GM21737 (cell line): ENCODE measurements at regions not wholly inside any gene's neighbourhood (a gene's known extent, or its start where the extent isn't known, plus 50 kb on each side); places are given as distances from the start of the nearest gene placed in this dataset.
"Not testable (repeated sequence)": the region's sequence is repeated elsewhere in the genome, so short reads cannot be mapped to it uniquely, and the experiment has no call there.

Source experiments
- ATAC-seq: cut with Tn5 transposase; IDR thresholded peaks from one replicate; pipeline ENCODE4 v1.9.1; 2021; ENCODE audit warnings: mild to moderate bottlenecking, moderate library complexity; ENCODE audit not compliant: unreplicated experiment

DNA sequence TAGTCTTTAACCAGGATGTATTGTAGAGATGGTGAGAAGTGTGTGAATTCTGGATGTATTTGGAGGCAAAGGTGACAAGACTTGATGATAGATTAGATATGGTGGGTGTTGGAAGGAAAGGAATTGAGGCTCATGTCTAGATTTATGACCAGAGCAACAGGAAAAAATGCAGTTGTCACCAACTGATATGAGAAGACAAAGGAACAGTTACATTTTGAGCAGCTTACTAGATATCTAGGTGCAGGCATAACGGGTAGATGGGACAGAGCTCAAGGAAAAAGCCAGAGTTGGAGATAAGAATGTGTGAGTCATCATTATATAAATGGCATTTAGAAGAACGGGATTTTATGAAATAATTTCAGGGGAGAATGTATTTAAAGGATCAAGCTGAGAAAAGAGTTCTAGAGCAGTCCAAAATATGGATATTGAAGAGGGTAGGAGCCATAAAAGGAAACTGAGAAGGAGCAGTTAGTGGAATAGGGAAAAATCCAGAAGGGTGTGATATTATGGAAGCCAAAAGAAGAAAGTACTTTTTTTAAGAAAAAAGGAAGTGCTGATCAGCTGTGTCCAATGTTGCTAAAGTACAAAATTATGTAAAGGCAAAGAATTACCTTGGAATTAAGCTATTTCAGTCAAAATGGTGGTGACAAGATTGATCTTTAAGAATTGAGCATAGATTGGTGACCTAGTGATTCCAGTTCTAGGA is 262.5 kb downstream of the CGGBP1 start:
- no peak for ATAC-seq

DNA sequence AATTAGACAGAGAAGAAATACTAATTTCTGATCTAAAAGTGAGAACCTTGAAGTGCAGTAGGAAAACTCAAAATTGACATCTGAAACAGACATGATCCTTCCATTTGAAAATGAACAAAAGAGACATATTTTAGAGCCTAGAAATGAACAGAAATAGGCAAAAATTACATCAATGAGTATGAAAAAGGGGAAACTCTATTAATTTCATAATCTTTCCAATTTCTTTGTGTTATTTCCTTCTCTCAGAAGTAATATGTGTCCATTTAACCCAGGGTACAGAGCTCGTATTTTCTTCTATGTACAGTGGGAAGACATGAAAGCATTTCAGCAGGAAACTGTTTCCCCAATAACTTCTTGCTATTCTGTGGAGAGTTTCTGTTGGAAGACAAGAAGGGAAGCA is 263.1 kb downstream of the CGGBP1 start:
- ATAC-seq = no peak

- ATAC-seq = no peak
Measured at GRCh38 chr3:87793337-87793877, 265.4 kb downstream of the CGGBP1 start.

DNA sequence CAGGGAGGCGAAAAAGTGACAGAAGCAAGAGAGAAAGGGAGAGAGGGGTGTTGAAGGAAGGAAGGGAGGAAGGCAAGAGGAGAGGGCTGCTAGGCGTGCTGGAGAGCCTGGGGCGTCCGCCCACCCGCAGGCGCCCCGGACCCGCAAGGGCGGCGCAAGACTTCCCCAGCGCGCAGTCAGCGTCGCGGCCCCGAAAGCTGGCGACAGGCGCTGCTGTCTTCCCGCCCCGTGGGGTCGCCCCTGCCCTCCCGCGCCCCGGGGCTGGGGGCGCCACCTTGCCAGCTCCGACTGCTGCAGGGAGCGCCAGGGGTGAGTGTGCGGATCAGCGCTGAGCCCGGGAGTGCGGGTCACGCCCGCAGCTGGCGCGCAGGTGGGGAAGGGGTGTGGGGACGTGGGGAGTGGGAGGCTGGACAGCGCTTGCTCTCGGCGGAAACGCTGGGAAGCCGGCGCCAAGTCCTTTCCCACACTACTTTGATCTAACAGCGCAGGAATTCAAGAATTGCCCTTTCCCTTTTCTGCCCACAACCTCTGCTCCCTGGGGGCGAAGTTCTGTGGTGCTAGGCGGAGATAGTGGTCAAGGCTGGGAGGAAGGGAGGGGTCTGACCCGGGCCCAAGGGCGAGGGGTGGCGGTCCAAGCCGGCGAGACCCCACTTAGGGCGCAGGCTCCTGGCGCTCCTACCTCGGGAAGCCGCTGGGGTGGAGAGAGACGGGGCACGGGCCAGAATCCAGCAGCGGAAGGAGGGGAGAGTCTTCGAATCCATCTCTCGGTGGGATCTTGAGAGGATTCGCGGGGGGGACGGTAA is 266.1 kb downstream of the CGGBP1 start, which contains the start of gene HTR1F:
Gene HTR1F (plus strand): TSS at position 173 of the 803 bp plus-strand sequence.
- no peak for ATAC-seq

GRCh38 chr3:87792198-87792533 is 266.6 kb downstream of the CGGBP1 start:
- ATAC-seq = no peak

DNA sequence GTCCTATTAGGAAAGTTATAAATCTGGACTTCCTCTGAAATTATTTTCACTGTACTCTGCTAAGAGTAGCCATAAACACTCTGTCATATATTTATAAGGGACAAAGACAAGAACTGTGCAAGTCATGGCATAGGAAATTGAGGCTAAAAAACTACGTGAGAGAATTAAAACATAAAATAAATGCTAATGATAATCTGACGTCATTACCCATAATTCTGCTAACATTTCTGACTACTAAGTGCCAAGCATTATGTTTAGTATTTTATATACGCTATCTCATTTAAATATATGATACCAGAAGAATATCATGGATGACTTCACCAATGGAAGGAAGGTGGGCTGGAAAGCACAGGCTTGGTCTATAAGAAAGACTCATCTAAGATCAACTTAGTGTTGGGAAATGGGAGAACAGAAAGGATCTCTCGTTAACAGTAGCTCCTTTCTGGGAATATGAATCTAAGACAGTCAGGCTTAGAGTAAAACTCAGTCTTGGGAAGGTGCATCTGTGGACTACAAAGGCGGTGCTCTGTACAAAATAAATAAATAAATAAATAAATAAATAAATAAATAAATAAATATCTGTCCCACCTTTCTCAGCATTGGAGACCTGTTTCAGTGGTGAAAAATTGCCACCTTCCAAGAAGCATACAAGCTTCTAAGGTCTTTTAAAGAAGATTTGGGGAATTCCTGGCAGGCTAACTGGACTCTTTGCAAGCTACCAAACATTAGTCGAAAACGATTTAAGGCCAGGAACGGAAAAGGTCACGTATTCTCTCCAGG is 267.4 kb downstream of the CGGBP1 start:
- no peak for ATAC-seq

DNA sequence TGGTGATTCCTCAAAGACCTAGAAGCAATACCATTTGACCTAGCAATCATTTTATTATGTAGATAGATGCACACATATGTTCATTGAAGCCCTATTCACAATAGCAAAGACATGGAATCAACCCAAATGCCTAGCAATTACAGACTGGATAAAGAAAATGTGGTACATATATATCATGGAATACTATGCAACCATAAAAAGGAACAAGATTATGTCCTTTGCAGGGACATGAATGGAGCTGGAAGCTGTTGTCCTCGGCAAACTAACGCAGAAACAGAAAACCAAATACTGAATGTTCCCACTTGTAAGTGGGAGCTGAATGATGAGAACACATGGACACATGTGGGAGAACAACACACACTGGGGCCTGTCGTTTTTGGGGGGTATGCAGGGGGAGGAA is 269.8 kb downstream of the CGGBP1 start:
- ATAC-seq = not testable (repeated sequence)

DNA sequence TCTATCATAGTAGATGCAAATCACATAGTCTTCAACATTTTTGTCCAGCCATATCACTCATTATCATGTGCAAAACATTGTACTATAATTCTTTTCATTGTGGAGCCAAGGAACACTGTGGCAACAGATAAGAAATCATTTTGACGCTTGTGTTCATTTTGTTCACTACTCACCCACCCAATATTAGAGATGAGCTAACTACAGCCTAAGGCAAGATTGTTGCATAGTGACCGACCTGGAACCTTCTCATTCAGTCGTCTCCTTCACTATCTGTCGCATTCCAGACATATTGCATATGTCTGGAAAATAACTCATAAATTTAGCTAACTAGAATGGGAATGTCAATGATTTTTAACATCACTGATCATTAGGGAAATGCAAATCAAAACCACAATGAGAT is 270.3 kb downstream of the CGGBP1 start:
- no peak for ATAC-seq

GRCh38 chr3:87780811-87781210 is 278.0 kb downstream of the CGGBP1 start:
- no peak for ATAC-seq

DNA sequence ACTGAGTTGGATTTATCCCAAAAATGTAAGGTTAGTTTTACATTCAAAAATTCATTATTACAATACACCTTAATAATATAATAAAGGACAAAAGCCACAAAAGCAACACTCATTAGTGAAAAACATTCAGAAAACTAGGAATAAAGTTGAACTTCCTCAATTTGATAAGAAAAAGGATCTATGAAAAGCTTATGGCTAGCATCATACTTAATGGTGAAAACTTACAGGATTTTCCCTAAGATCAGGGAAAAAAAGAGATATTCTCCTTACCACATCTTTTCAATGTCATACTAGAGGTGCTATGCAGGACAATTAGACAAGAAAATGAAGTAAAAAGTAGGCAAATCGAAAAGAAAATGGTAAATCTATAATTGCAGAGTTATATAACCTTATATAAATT is 279.9 kb downstream of the CGGBP1 start:
- no peak for ATAC-seq

GRCh38 chr3:87771337-87772192 is 287.2 kb downstream of the CGGBP1 start:
- peak; percentile 93 for ATAC-seq

DNA sequence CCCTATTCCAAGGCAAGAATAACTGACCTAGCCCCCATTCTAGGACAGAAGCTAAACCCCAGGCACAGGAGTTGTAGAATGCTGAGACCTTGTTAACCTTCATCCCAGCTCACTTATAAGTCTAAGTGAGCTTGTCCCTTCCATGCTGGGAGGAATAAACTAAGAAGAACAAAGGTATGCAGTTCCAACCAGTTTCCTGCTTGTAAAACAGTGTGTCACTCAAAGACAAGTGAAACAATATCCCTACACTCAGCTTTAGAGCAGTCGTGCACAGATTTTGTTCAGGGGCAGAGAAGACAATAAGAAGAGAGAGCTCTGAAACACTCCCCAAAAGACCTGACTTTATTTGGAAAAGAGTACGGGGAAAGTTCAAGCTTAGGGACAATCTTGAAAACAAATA is 292.1 kb downstream of the CGGBP1 start:
- ATAC-seq = no peak

GRCh38 chr3:87765256-87765655 is 293.5 kb downstream of the CGGBP1 start:
- no peak for ATAC-seq

DNA sequence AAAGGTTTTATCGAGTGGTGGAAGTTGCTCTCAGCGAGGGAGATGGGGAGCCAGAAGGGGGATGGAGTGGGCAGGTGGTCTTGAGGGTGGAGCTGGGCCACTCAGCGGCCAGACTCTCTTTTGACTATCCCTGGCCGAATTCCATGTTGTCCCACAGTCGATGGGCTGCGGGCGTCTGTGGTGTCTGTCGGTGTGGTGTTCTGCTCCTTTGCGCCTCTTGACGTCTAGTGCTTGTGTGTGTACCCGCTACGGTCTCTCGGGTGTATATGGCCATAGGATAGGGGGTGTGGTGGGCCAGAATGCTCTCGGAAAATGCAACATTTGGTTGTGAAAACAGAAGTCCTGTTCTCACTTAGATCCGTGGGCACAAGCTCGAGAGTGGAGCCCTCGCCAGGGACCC is 297.0 kb downstream of the CGGBP1 start:
- ATAC-seq = no peak

GRCh38 chr3:87761341-87761740 is 297.5 kb downstream of the CGGBP1 start:
- no peak for ATAC-seq

DNA sequence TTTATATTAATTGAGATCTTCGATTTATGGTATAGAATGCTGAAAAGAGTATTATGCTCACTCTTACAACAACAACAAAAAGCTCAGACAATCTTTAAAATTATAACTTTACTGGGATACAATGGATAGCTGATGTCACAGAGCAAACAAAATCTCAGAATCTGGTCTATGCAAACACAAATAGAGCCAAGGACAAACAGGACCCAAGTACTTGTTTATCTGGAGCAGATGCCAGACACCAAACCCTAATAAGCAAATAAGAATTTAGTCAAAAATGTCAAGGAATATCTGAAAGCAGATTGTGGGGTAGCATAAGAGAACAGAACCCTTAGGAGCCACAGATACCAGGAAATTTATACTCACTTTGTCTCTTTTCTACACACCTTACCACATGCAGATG is 302.2 kb downstream of the CGGBP1 start:
- ATAC-seq = no peak

GRCh38 chr3:87755852-87756251 is 303.0 kb downstream of the CGGBP1 start:
- no peak for ATAC-seq

- ATAC-seq = no peak
Measured at GRCh38 chr3:87742250-87742649, 316.6 kb downstream of the CGGBP1 start.

DNA sequence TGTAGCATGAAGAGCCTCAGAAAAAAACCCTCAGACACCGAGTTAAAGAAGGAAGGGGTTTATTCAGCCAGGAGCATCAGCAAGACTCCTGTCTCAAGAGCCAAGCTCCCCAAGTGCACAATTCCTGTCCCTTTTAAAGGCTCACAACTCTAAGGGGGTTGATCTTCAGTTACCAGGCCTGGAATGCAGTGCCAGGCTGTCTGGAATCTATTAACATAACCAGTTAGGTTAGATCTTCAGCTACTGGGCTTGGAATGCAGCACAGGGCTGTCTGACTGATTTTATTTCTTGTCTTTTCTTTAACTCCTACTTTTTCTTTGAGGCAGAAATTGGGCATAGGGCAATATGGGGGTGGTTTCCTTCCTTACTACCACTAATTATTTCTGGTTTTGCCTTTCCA is 317.9 kb downstream of the CGGBP1 start:
- ATAC-seq = not testable (repeated sequence)

- not testable (repeated sequence) for ATAC-seq
Measured at GRCh38 chr3:87737817-87738216, 321.0 kb downstream of the CGGBP1 start.
